ENCODE measurements at regions not wholly inside any gene's neighbourhood (a gene's known extent, or its start where the extent isn't known, plus 50 kb on each side); places are given as distances from the start of the nearest gene placed in this dataset.

GRCh38 chr13:69468624-69469023 lies 639.0 kb upstream of the ATXN8OS start:
- DNase-seq (ENCODE audit: extremely low read depth, insufficient read length), result no peak
- Histone ChIP-seq H3K36me3 (ENCODE audit: control insufficient read depth, insufficient read depth, low read length) (no peaks in the 10 kb centered on the region), H3K27me3 (replicated peaks; ENCODE audit: control insufficient read depth, insufficient read depth, low read length) (no peaks in the 10 kb centered on the region), H3K4me3 (replicated peaks; ENCODE audit: low read depth, low read length) (no peak overlapping the region)
- no peak for TF ChIP-seq CTCF (IDR thresholded peaks at IDR 0.05; ENCODE audit: insufficient read depth, low read length, poor library complexity, severe bottlenecking)

DNA sequence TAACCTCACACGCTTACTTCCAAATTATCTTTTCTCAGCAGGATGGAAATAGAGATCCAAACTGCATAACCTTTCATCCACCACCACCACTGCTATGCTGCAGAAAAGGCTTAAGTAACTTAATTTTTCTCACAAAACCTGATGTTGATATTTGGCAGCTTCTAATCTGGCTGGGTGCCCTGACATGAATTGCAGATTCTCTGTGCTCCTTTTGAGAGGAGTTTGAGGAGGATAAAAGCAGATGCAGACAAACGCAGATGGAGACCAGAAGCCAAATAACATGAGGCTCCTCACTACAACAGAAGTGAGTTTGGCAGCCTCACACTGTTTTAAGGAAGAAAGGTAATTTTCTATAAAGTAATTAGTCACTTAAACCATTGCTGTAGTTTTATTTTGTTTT lies 646.2 kb upstream of the ATXN8OS start:
- no peak for DNase-seq (ENCODE audit: extremely low read depth, insufficient read length)

DNA sequence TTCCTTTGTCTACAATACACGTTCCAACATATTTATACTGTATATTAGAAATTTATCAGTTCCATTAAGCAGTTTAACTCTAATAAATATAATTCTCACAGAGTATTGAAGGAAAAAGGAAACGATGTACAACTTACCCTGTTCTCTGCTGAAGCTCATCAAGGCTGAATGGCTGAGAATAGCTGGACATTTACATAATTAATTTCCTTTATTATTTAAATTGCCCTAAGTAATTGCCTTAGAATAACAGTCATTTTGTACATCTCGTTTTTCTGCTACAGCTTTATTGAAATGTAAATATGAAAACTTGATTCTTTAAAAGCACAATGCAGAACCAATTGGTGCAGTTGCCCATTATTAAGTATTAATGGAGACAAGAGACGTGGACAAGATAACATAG lies 648.3 kb upstream of the ATXN8OS start:
- no peak overlapping the region for H3K4me3 ChIP-seq (replicated peaks; ENCODE audit: low read depth, low read length)
- no peaks in the 10 kb centered on the region for H3K27me3 ChIP-seq (replicated peaks; ENCODE audit: control insufficient read depth, insufficient read depth, low read length)
- no peak for TF ChIP-seq CTCF (IDR thresholded peaks at IDR 0.05; ENCODE audit: insufficient read depth, low read length, poor library complexity, severe bottlenecking)
- no peak for DNase-seq (ENCODE audit: extremely low read depth, insufficient read length)
- no peaks in the 10 kb centered on the region for H3K36me3 ChIP-seq (ENCODE audit: control insufficient read depth, insufficient read depth, low read length)

More for the DNA sequence above, 646.2 kb upstream of the ATXN8OS start:
- H3K27me3 ChIP-seq (replicated peaks; ENCODE audit: control insufficient read depth, insufficient read depth, low read length), result no peaks in the 10 kb centered on the region
- no peak for TF ChIP-seq CTCF (IDR thresholded peaks at IDR 0.05; ENCODE audit: insufficient read depth, low read length, poor library complexity, severe bottlenecking)
- H3K36me3 ChIP-seq (ENCODE audit: control insufficient read depth, insufficient read depth, low read length), result no peaks in the 10 kb centered on the region
- H3K4me3 ChIP-seq (replicated peaks; ENCODE audit: low read depth, low read length), result no peak overlapping the region

- Histone ChIP-seq H3K27me3 (replicated peaks; ENCODE audit: control insufficient read depth, insufficient read depth, low read length) (no peaks in the 10 kb centered on the region), H3K4me3 (replicated peaks; ENCODE audit: low read depth, low read length) (no peak overlapping the region), H3K36me3 (ENCODE audit: control insufficient read depth, insufficient read depth, low read length) (no peaks in the 10 kb centered on the region)
- DNase-seq (ENCODE audit: extremely low read depth, insufficient read length), result no peak
- TF ChIP-seq CTCF (IDR thresholded peaks at IDR 0.05; ENCODE audit: insufficient read depth, low read length, poor library complexity, severe bottlenecking), result no peak
Measured at GRCh38 chr13:69458013-69458412, 649.6 kb upstream of the ATXN8OS start.

DNA sequence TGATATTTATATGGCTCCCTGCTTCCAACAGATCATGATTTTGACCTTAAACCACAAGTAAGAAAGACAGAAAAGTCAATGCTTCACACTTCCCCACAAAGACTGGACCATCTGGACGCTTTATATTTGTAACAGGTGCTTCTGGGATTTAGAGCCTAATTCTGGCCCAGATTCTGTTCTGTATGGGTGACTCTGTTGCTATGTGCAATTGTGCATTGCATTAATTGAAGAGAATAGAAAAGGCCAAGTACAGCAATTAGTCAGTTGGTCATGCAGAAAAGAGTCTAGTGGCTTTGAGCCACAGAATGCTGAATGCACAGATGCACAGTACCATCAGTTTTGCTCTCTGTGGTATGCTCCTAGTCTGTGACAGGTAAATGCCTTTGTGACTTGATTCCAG lies 657.4 kb upstream of the ATXN8OS start:
- no peak for DNase-seq (ENCODE audit: extremely low read depth, insufficient read length)
- Histone ChIP-seq H3K36me3 (ENCODE audit: control insufficient read depth, insufficient read depth, low read length) (no peaks in the 10 kb centered on the region), H3K27me3 (replicated peaks; ENCODE audit: control insufficient read depth, insufficient read depth, low read length) (no peaks in the 10 kb centered on the region), H3K4me3 (replicated peaks; ENCODE audit: low read depth, low read length) (no peak overlapping the region)
- TF ChIP-seq CTCF (IDR thresholded peaks at IDR 0.05; ENCODE audit: insufficient read depth, low read length, poor library complexity, severe bottlenecking), result no peak

DNA sequence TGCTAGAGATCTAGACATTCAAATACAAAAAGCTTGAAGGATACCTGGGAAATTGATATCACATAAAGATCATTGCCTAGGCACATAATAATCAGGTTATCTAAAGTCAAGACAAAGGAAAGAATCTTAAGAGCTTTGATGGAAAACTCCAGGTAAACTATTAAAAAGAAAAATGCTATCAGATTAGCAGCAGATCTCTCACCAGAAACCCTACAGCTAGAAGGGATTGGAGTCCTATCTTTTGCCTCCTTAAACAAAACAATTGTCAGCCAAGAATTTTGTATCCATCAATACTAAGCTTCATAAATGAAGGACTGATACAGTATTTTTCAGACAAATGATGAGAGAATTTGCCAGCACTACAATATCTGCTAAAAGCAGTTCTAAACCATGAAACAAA lies 682.4 kb upstream of the ATXN8OS start:
- no peak for TF ChIP-seq CTCF (IDR thresholded peaks at IDR 0.05; ENCODE audit: insufficient read depth, low read length, poor library complexity, severe bottlenecking)
- Histone ChIP-seq H3K27me3 (replicated peaks; ENCODE audit: control insufficient read depth, insufficient read depth, low read length) (no peaks in the 10 kb centered on the region), H3K4me3 (replicated peaks; ENCODE audit: low read depth, low read length) (no peak overlapping the region), H3K36me3 (ENCODE audit: control insufficient read depth, insufficient read depth, low read length) (no peaks in the 10 kb centered on the region)
- no peak for DNase-seq (ENCODE audit: extremely low read depth, insufficient read length)
